DMS79 (cell line): ENCODE measurements at regions not wholly inside any gene's neighbourhood (a gene's known extent, or its start where the extent isn't known, plus 50 kb on each side); places are given as distances from the start of the nearest gene placed in this dataset.
A peak's percentile ranks its signal among the peaks of the same experiment; 100 is the strongest.
"Not testable (repeated sequence)": the region's sequence is repeated elsewhere in the genome, so short reads cannot be mapped to it uniquely, and the experiment has no call there.

Experiments
- DNase-seq: peaks from one replicate; lab custom pipeline; 2025; lab: John Stamatoyannopoulos, UW

DNA sequence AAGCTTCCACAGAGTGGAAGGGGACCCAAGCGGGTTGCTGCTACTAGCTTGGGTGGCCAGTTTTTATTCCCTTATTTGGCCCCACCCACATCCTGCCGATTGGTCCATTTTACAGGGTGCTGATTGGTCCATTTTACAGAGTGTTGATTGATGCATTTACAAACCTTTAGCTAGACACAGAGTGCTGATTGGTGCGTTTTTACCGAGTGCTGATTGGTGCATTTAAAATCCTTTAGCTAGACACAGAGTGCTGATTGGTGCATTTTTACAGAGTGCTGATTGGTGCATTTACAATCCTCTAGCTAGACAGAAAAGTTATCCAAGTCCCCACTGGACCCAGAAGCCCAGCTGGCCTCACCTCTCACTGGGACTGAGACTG, 187.0 kb upstream of the KCNMB2 start:
- not testable (repeated sequence) for DNase-seq

DNA sequence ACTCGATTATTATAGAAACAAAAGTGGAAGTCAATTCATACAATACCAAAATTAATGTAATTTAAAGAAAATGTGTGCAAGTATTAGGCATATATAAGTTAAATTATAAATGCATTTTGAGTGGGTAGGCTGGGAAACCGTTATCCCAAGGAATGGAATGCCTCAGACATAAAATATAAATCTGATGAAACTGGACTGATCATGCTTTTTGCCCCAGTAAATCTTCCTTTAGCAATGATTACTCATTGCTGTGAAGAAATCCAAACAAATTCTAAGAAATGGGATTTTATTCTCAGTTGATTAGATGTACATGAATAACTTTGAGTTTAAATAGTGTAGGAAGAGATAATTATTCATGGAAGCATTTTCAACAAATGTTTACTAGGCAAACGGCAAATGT, 185.5 kb upstream of the KCNMB2 start:
- no peak for DNase-seq

DNA sequence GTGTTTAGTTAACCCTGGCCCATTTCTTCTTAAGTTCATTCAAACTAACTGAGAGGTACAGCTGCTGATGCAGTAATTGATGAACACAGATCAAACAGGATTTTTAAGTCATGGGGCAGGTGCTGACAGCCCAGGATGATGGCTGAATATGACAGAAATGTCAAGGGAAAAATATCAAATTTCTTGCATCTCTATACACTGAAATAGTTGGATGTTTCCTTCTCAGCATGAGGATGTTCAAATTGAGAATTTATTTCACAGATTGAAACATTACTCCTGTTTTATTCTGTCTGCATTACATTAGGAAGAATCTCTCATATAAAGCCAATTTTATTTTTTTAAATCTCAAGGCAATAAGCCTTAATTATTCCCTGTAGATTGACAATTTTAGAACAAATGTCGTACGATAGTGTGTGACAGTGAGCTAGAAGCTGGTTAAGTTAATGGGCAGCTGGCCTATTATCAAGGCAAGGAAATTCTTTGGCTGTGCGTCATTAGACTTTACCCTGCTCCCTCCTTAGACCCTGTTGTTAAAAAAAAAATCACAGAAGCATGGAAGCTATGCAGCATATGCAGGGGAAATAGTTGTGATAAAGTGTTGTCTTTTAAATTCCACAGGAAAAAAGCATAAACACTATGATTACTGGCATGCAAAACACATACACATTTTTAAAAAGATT, 183.8 kb upstream of the KCNMB2 start:
- DNase-seq, result no peak

DNA sequence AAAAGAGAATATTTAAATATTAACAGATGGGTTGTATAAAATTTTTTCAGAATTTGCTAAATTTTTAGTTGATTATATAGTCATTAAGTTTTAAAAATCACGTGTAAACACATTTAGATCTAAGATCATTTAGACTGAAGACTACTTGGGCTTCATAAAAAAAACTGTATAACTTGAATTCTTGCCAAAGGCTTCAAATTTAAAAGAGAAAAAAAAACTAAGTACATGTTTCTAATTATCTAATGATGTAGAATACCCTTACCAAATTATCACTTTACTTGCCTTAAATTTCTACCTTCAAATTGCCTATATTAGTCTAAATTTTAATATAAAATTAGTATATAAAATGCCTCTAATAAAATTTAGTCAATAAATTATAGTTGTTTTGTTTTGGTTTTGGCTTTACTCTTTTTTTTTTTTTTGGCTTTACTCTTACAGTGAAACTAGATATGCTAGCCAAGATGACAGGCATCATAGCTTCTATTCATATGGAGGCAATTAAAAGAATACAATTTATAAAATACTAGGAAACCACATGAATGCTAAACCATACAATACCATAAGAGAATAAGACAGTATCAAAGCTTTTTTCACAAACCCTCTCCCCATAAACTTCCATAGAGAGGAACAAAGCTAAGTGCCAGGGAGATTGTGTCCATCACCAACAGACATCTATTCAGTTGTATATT, 183.1 kb upstream of the KCNMB2 start:
- no peak for DNase-seq

DNA sequence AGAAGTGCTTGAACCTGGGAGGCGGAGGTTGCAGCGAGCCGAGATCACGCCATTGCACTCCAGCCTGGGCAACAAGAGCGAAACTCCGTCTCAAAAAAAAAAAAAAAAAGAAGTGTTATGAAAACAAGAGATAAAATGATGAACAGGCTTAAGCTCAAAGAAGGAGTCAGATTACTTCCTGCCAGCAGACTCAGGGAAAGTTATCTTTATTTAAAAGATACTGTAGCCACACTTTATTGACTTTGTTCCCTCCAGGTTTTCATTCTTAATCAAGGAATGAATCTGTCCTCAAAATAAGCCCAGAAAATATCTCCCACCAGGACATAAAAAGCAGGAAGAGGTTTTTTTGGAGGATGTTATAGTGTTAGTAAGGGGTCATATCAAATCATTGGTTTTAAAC, 176.5 kb upstream of the KCNMB2 start:
- no peak for DNase-seq

DNA sequence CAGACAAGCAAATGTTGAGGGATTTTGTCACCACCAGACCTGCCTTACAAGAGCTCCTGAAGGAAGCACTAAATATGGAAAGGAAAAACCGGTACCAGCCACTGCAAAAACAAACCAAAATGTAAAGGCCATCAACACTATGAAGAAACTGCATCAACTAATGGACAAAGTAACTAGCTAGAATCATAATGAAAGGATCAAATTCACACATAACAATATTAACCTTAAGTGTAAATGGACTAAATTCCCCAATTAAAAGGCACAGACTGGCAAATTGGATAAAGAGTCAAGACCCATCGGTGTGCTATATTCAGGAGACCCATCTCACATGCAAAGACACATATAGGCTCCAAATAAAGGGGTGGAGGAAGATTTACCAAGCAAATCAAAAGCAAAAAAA, 173.2 kb upstream of the KCNMB2 start:
- DNase-seq, result not testable (repeated sequence)

DNA sequence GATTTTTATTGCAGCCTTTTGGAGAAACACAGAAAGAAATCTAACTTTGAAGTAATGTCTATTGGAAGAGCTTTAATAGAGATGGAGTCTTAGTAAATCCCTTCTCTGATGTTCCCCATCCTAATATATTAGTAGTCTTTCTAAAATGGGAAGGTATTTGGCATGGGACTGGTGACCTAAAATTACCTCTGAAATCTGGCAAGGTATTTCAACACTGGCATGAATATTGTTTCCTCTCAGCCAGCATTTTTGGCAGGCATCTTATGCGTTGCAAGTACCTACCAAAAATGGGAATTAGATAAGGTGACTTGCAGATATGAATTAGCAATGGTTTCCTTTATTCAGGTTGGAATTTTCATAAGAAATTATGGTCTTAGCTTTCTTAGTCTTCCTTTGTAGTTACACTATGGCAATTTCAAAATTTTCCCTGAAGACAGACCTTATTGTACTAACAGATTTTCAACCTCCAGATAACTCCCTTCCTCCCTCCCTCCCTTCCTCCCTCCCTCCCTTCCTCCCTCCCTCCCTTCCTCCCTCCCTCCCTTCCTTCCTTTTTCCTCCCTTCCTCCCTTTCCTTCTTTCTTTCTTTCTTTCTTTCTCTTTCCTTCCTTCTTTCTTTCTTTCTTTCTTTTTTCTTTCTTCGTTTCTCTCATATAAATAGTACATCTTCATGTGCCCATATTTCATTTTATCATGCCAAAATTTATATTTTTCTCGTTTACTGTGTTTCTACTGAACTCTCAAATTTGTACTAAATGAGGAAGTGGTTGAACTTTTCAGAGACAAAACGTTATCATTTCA, 168.2 kb upstream of the KCNMB2 start:
- DNase-seq, result peak; percentile 6

DNA sequence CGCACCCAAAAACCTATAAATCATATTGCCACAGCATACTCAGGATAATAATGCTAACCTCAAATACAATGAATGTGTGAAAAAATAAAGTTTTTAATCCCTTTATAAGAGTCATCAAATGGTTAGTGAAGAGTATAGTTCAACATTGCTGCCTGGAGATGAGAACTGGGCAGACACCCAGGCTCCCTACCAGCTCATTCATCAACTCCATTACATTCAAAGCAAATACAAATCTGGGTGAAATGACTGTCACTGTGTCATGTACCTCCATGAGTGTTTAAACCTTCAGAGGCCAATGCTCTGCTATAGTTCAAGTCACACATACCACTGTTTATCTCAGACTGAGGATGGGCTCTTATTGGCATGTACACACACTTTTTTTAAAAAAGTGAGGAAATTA, 167.2 kb upstream of the KCNMB2 start:
- DNase-seq, result no peak

DNA sequence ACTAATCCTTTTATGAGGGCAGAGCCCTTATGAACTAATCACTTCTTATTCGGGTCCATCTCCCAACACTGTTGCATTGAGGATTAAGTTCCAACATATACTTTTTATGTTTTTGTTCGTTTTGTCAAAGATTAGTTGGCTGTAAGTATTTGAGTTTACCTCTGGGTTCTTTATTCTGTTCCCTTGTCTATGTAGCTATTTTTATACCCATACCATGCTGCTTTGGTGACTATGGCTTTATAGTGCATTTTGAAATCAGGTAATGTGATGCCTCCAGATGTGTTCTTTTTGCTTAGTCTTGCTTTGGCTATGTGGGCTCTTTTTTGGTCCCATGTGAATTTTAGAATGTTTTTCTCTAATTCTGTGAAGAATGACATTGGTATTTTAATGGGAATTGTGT, 166.4 kb upstream of the KCNMB2 start:
- DNase-seq, result no peak

DNA sequence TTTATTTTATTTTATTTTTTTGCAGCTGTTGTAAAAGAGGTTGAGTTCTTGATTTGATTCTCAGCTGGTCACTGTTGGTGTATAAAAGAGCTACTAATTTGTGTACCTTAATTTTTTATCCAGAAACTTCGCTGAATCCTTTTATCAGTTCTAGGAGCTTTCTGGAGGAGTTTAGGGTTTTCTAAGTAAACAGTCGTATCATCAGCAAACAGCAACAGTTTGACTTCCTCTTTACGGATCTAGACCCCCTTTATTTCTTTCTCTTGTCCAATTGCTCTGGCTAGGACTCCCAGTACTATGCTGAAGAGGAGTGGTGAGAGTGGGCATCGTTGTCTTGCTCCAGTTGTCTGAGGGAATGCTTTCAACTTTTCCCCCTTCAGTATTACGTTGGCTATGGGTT, 165.8 kb upstream of the KCNMB2 start:
- no peak for DNase-seq

DNA sequence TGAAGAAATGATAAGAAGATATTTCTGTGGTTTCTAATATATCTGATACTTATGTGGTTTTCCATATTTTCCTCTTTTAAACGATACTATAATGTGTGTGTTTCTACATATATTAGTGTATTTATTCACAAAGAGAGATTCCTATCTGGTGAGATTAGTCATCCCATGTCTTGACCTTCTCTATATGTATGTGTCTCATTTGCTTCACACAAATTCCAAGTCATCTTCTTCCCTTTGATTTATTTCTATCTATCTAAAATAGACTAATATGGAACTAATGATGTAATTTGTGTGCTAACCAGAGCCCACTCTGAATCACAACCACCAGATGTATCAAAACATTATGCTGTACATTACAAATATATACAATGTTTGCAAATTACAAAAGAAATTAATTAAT, 154.7 kb upstream of the KCNMB2 start:
- no peak for DNase-seq

DNA sequence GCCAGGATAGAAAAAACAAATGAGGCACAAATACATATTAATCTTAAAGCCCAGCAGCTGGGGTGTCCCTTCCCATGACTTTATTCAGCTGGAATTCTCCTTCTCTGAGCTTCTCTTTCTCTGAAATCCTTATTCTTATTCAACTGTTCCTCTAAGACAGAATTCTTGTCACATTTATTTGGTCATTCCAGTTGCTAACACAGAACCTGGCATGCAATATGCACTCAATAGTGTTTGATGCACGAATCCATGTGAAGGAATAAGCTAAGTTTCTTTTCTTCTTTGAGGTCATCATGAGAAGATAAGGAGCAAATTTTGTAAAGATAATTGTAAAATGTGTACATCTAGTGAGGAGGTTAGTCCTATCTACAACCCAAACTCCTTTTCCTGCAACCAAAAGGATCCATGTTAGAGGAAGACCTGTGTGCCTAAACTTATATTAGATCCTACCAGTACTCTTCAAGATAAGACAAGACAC, 154.2 kb upstream of the KCNMB2 start:
- no peak for DNase-seq

DNA sequence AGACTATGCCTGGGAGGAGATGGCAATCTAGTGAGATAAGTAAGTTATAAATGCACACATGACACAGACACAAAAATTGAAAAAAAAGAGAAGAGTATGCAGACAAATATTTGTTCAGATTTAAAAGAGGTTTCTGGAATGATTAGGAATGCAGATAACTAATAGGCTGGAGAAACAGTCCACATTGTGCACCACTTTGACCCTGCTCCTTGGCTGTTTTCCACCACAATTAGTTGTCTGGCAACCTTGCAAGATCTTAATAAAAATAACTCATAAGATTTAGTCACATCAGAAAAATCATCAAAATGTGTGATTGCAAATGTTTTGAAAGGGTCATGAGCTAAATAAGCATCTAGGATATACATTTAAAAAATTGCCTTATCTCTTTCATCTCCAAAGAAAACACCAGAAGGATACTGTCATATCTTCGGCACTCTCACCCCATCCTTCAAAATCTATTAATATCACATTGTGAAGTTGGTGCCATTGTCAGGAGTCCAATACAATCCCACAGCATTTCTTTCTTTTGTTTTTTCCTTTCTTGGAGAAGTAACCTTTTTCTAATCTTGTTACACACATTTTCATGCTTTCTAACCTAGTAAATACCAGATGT, 153.7 kb upstream of the KCNMB2 start:
- DNase-seq, result no peak

DNA sequence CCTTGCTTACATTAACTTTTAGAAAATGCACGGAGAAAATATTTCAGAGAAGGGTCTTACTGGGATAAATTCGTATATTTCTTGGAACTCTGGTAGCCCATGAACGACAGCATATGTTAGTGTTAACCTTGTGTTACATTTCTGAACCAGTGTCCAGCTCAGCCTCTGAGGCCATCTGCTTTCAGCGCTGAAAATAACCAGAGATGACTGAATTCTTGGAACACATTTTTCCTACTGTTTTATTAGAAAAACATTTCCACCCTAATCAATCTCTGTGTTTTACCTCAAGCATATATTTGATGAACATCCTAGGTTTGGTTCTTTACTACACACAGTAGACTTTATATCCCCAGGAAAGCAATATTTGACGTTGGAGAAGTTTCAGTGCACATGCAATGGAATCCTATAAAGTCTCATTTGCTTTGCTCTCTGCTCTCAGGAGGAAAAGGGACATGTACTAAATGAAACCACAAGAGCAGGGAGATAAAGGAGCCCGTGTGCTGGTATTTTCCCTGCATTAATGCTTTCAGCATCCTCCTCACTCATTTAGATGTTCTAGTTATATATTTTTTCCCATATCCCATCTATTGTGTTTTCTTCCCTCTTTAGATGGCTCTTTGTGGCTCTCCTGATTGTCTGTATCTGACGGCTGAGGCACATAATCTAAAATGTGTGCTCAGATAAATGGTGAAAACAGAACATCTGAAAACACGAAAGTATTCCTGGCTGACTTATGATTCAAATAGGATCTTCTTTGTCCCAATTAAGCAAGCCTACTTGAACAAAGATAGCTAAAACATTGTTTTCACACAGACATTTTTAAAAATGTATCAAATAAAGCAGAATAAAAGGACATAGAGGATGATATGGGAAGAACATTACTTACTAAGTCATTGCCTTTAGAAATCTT, 151.7 kb upstream of the KCNMB2 start:
- no peak for DNase-seq

DNA sequence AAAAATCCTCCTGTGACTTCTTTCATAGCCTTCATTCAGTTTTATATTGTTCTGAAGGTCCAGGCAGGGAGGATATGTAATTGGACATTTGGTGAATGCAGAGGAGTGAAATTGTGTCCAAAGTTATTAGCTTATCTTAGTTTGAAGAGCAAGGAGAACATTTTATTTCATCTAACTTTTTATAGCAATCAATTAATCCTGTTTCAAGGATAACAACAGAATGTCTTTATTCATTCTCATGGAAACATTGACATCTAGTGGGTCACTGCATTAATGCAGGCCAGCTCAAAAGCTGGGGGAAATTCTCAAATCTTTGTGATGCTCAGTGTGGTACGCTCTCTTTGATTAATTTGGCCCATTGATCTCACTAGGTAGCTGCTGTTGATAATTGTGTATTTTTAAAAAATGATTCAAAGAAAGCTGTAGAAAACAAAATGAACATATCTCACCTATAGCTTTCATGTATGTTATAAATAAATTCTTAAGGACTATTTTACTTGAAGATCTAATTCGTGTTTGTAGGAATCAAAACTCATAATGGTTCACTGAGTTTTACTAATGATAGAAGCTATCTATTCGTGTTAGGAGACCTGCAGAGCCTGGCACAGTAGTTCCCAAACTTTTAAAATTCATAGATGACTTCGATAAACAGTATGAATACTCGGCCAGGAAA, 150.8 kb upstream of the KCNMB2 start:
- DNase-seq, result peak; percentile 2

DNA sequence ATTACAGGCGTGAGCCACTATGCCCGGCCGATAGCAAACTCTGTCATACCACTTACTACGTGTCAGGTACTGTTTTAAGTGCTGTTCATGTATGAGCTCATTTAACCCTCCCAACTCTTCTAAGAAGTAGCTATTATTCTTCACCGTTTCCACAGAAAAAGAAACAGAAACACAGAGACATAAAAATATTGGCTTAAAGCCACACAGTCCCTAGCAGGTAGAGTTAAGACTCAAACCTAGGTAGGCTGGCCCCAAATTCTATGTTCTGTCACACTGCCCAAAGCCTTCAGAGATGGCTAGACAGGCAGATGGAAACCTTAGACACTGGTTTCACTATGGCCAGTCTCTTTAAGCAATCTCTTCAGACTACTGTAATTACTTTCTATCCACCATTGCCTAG, 149.8 kb upstream of the KCNMB2 start:
- no peak for DNase-seq

DNA sequence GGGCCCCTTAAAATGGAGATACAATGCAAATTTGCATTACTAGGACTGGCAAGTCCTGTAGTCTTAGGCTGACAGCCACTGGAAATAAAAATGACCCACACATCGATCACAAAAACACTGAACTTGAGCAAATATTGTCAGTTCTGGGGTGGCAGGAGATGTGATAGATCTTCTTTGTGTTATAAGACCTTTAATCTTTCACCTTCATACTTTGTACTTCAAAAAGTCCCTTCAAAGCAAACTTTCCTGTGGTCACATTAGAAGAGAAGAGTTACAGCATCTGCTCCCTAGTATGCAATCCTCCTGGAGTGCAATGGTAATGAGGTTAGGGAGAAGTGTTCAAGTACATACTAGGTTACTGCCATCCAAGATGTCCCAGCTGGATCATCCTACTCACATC, 149.4 kb upstream of the KCNMB2 start:
- no peak for DNase-seq

DNA sequence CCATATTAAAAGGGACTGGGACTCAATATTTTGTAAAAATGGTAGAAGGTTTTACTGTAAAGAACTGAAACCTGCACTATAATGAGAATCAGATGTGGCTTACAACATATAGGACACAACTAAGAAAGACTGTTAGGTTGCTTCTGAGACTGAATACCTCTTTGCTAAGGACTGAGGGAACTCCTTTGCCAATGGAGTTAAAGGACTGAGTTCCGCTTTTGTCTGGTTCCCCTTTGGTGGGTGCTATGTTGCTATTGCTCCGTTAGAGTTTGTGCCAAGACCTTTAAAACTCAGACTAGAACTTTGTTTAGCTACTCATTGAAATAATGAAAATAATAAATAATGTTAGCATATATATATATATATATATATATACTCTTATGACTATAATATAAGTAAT, 147.8 kb upstream of the KCNMB2 start:
- DNase-seq, result no peak

DNA sequence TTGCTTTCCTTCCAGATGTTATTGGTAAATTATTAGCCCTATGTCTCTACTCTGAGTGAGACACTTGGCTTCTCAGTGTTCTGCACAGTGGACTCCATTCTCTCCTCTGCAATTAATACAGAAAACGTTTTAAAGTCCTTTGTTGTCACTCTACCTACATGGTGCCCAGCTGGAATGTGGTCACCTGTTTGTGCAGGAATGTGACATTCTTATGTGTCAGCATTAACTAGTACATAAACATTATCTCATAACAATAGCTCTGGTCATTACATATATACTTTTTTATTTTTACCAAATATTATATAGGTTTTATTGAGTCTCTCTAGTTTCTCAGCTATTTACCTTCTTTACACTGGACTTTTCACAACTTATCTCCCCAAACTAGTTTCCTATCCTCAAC, 147.0 kb upstream of the KCNMB2 start:
- no peak for DNase-seq

DNA sequence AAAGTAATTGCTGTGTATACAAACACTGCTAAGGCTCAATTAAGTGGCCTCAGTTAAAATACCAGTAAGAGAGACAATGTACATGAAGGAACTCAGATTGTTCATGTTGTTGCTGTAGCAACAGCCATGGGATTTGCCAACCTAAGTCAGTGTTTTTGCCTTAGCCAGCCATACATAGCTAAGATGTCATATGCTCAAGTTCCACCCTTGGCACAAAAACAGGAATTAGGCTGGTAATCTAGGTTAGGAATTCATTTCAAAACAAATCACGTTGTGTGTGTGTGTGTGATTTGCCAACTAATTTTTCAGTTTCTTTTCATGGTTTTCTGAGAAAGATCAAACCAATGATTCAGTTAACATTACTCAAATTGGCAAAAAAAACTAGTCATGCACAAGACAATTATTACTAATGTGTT, 143.7 kb upstream of the KCNMB2 start:
- no peak for DNase-seq

DNA sequence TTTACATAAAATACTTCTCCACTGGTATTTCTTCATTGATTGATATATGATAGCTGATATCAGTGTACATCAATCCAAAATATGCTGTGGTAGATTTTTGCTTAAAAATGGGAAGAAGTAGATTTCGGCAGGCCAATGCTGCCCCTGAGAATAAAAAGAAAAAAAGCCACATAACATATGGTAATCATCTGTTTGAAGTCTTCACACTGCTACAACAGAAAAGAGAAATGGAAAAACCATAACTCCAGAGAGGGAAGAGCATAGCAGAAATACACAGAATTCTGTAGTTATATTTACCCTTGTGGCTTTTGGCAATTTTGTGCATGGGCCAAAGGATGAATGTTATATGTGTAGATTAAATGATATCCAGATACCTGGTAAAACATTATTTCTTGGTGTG, 143.1 kb upstream of the KCNMB2 start:
- DNase-seq, result no peak
